GM12873 (cell line): ENCODE measurements at regions not wholly inside any gene's neighbourhood (a gene's known extent, or its start where the extent isn't known, plus 50 kb on each side); places are given as distances from the start of the nearest gene placed in this dataset.

ENCODE experiments used
- TF ChIP-seq, protein P1 (sequence below): IDR thresholded peaks from 2 replicates; pipeline ENCODE4 v1.5.1; 2012; ENCODE audit warnings: low read depth, mild to moderate bottlenecking, moderate library complexity, low read length, control low read depth; ENCODE audit not compliant: insufficient read depth; ENCODE audit errors: missing control alignments

DNA sequence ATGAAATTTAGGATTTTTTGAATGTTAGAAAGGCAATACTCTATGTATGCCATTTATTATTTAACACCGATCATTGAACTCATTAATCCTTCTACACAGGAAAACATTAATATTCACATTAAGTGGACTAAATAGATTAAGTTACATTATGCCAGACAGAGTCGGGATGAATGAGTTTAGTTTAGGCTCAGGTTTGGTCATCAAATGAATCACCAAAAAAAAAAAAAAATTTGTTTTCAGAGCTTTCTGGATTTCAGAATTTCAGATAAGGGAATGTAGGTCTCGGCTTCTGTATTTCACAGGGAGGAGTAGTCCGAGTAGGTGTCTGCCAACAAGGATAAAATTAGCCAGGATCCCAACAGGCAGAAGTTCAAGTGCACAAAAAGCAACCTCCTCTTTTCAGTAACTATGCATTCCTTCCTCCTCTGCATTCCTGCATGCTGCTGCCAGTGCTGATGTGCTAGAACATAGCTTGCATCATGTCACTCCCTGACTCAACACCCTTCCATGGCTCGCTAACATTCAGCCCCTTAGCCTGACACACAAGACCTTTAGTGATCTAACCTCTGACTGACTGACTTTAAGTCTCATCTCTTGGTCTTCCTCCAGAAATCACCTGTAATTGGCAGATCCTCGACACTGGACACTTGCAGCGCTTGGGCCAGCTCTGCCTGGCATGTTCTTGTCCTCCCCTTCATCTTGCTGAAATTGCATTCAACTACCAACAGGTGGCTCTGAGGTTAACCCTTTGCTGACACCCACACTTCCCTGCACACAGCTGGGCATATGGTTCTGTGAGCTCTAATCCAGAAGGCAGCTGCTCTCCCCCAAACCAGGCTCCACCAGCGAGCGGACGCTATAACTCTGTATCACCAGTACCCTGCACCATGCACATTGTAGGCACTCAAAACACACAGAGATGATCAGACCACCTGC is 145.4 kb upstream of the PROK2 start:
- TF ChIP-seq, protein P1, sequence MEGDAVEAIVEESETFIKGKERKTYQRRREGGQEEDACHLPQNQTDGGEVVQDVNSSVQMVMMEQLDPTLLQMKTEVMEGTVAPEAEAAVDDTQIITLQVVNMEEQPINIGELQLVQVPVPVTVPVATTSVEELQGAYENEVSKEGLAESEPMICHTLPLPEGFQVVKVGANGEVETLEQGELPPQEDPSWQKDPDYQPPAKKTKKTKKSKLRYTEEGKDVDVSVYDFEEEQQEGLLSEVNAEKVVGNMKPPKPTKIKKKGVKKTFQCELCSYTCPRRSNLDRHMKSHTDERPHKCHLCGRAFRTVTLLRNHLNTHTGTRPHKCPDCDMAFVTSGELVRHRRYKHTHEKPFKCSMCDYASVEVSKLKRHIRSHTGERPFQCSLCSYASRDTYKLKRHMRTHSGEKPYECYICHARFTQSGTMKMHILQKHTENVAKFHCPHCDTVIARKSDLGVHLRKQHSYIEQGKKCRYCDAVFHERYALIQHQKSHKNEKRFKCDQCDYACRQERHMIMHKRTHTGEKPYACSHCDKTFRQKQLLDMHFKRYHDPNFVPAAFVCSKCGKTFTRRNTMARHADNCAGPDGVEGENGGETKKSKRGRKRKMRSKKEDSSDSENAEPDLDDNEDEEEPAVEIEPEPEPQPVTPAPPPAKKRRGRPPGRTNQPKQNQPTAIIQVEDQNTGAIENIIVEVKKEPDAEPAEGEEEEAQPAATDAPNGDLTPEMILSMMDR: peak; percentile 76

GRCh38 chr3:71928212-71928611 is 143.3 kb upstream of the PROK2 start:
- TF ChIP-seq, protein P1: no peak

- TF ChIP-seq, protein P1: no peak
Measured at GRCh38 chr3:71927505-71928066, 142.6 kb upstream of the PROK2 start.

GRCh38 chr3:71926616-71927015 is 141.7 kb upstream of the PROK2 start:
- TF ChIP-seq, protein P1: no peak

- TF ChIP-seq, protein P1: peak; percentile 50
Measured at GRCh38 chr3:71926262-71926600, 141.3 kb upstream of the PROK2 start.

DNA sequence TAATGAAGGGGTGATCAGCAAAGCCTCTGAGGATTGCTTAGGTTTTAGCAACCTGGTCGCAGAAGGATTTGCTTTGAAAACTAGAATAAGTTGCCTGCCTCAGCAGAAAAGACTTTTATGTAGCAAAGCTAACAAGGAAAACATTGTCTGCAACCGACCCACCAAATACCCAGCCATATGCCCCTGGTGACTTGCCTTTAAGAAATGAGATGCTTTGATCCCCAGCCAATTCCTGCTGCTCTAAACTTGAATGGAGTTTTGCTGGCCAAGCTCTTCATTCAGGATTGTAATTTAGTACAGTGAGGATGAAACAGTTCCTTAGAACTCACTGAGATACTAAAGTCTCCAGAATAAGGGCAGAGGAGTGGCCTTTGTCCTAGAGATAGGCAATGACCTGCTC is 139.8 kb upstream of the PROK2 start:
- TF ChIP-seq, protein P1: no peak

DNA sequence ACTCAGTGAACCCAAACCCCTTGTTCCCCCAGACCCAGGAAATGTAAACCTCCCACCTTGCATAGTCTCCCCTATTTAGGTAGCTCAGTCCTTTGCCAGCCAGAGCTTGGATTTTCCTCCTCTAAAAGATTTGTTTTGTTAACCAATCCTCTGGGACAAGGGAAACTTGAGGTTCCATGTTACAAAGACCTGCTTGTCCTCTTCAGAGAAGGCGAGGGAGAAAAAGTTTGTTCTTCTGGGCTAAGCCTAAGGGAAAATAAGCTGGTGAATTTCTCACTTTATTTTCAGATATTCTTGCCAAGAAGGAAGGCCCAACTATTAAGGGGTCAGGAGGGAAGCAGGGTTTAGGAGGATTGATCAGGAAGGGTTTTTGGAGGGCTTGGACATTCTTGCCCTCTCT is 136.1 kb upstream of the PROK2 start:
- TF ChIP-seq, protein P1: no peak
